ENCODE measurements at regions not wholly inside any gene's neighbourhood (a gene's known extent, or its start where the extent isn't known, plus 50 kb on each side); places are given as distances from the start of the nearest gene placed in this dataset.
"Not testable (repeated sequence)": the region's sequence is repeated elsewhere in the genome, so short reads cannot be mapped to it uniquely, and the experiment has no call there.

- not testable (repeated sequence) for DNase-seq
These were observed 272.4 kb upstream of the NRSN1 start for GRCh38 chr6:23853566-23854133.

GRCh38 chr6:23854154-23854553 lies 271.9 kb upstream of the NRSN1 start:
- not testable (repeated sequence) for DNase-seq

- no peak for DNase-seq
These were observed 270.4 kb upstream of the NRSN1 start for GRCh38 chr6:23855497-23856116.

- no peak for DNase-seq
These were observed 255.5 kb upstream of the NRSN1 start for GRCh38 chr6:23870496-23870895.

- DNase-seq = no peak
These were observed 252.9 kb upstream of the NRSN1 start for GRCh38 chr6:23873161-23873560.

GRCh38 chr6:23875006-23875405 lies 251.0 kb upstream of the NRSN1 start:
- DNase-seq = no peak

- DNase-seq = no peak
These were observed 246.2 kb upstream of the NRSN1 start for GRCh38 chr6:23879816-23880215.

- no peak for DNase-seq
These were observed 235.3 kb upstream of the NRSN1 start for GRCh38 chr6:23890543-23891227.

- no peak for DNase-seq
These were observed 220.7 kb upstream of the NRSN1 start for GRCh38 chr6:23905133-23905815.

- no peak for DNase-seq
These were observed 215.6 kb upstream of the NRSN1 start for GRCh38 chr6:23910420-23910819.

- no peak for DNase-seq
These were observed 198.1 kb upstream of the NRSN1 start for GRCh38 chr6:23927935-23928334.

- DNase-seq = no peak
These were observed 196.8 kb upstream of the NRSN1 start for GRCh38 chr6:23929201-23929600.

GRCh38 chr6:23940466-23940865 lies 185.5 kb upstream of the NRSN1 start:
- DNase-seq = no peak

GRCh38 chr6:23951691-23952090 lies 174.3 kb upstream of the NRSN1 start:
- no peak for DNase-seq

GRCh38 chr6:23952245-23952644 lies 173.8 kb upstream of the NRSN1 start:
- DNase-seq = no peak

- DNase-seq = no peak
These were observed 172.0 kb upstream of the NRSN1 start for GRCh38 chr6:23953976-23954375.

- no peak for DNase-seq
These were observed 169.0 kb upstream of the NRSN1 start for GRCh38 chr6:23957017-23957416.

- DNase-seq = no peak
These were observed 161.2 kb upstream of the NRSN1 start for GRCh38 chr6:23964865-23965264.

GRCh38 chr6:23969344-23969743 lies 156.7 kb upstream of the NRSN1 start:
- DNase-seq = no peak

GRCh38 chr6:23977706-23978105 lies 148.3 kb upstream of the NRSN1 start:
- no peak for DNase-seq

- no peak for DNase-seq
These were observed 145.1 kb upstream of the NRSN1 start for GRCh38 chr6:23980965-23981364.

GRCh38 chr6:23981923-23982322 lies 144.1 kb upstream of the NRSN1 start:
- DNase-seq = no peak

- no peak for DNase-seq
These were observed 142.3 kb upstream of the NRSN1 start for GRCh38 chr6:23983735-23984134.

GRCh38 chr6:23985015-23985414 lies 141.0 kb upstream of the NRSN1 start:
- no peak for DNase-seq

Measured in GOT3 (cell line).